ENCODE measurements at regions not wholly inside any gene's neighbourhood (a gene's known extent, or its start where the extent isn't known, plus 50 kb on each side); places are given as distances from the start of the nearest gene placed in this dataset.

DNA sequence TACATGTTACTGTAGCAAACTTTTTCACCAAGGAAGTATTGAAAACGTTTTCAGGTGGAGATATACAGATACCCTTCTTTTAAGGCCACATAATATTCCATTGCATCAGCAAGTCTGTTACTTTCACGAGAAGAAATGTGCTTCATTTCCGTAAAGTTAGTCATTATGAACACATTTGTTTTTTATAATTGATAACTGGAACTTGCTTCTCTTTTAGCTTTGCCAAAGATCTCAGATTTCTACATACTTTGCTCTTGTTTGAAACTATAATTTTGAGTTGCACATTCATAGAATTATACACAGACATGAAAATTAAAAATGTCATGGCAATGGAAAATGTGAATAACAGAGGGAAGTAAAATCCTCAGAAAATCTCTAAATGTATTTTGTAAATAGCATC lies 128.7 kb upstream of the GIMD1 start:
- TF ChIP-seq, protein P1, sequence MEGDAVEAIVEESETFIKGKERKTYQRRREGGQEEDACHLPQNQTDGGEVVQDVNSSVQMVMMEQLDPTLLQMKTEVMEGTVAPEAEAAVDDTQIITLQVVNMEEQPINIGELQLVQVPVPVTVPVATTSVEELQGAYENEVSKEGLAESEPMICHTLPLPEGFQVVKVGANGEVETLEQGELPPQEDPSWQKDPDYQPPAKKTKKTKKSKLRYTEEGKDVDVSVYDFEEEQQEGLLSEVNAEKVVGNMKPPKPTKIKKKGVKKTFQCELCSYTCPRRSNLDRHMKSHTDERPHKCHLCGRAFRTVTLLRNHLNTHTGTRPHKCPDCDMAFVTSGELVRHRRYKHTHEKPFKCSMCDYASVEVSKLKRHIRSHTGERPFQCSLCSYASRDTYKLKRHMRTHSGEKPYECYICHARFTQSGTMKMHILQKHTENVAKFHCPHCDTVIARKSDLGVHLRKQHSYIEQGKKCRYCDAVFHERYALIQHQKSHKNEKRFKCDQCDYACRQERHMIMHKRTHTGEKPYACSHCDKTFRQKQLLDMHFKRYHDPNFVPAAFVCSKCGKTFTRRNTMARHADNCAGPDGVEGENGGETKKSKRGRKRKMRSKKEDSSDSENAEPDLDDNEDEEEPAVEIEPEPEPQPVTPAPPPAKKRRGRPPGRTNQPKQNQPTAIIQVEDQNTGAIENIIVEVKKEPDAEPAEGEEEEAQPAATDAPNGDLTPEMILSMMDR (IDR thresholded peaks at IDR 0.05; ENCODE audit: insufficient read depth, low read length, poor library complexity, severe bottlenecking): no peak
- Histone ChIP-seq H3K36me3 (ENCODE audit: control insufficient read depth, insufficient read depth, low read length) (no peaks in the 10 kb centered on the region), H3K4me3 (ENCODE audit: low read depth, low read length) (no peak overlapping the region), H3K27me3 (ENCODE audit: control insufficient read depth, insufficient read depth, low read length) (no peaks in the 10 kb centered on the region)
- DNase-seq (ENCODE audit: low read depth): no peak

DNA sequence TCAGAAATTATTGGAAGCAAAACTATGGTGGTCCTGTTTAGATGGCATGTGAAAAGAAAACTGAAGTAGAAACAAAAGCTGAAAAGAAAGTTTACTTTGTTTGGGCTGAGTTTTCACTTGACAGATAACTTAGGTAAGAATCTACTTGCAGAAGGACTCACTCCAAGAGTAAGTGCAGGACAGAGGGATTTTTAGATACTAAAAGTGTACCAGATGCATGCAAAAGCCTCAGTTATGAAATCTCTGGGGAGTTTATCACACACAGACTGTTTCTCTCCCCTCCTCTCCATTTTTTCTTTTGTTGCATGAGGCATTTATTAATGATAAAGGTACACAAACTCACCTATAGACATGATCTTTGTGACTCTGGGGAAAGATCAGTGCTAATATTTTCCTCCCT lies 127.5 kb upstream of the GIMD1 start:
- no peaks in the 10 kb centered on the region for H3K27me3 ChIP-seq (ENCODE audit: control insufficient read depth, insufficient read depth, low read length)
- H3K4me3 ChIP-seq (ENCODE audit: low read depth, low read length): no peak overlapping the region
- TF ChIP-seq, protein P1 (IDR thresholded peaks at IDR 0.05; ENCODE audit: insufficient read depth, low read length, poor library complexity, severe bottlenecking): no peak
- H3K36me3 ChIP-seq (ENCODE audit: control insufficient read depth, insufficient read depth, low read length): no peaks in the 10 kb centered on the region
- DNase-seq (ENCODE audit: low read depth): no peak

DNA sequence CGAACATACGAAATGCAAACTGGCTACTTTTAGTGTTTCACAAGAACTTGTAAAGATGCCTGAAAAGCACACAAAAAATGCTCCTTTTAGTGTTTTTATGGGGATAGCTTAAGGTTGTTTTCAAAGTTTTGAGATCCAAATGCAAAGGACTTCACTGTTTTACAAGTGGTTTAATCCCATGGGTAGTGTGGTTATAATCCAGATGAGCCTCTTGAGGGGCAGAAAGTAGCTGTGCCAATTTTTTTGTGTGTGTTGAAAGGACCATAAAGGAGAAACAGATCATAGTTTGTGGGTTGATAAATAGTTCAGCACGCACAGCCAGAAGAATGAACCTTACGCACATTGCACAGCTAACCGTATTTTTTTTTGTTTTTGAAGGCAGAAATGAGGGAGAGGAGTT lies 126.9 kb upstream of the GIMD1 start:
- no peaks in the 10 kb centered on the region for H3K27me3 ChIP-seq (ENCODE audit: control insufficient read depth, insufficient read depth, low read length)
- H3K4me3 ChIP-seq (ENCODE audit: low read depth, low read length): no peak overlapping the region
- no peaks in the 10 kb centered on the region for H3K36me3 ChIP-seq (ENCODE audit: control insufficient read depth, insufficient read depth, low read length)
- TF ChIP-seq, protein P1 (IDR thresholded peaks at IDR 0.05; ENCODE audit: insufficient read depth, low read length, poor library complexity, severe bottlenecking): no peak
- DNase-seq (ENCODE audit: low read depth): no peak

DNA sequence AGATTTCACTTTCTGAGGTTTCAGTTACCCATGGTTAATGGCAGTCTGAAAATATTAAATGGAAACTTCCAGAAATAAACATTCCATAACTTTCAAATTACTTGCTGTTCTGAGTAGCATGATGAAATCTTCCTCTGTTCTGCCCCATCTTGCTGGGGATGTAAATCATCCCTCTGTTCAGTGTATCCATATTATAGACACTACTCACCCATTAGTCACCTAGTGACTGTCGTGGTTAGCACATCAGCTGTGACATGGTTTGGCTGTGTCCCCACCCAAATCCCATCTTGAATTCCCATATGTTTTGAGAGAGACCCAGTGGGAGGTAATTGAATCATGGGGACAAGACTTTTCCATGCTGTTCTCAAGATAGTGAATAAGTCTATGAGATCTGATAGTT lies 125.5 kb upstream of the GIMD1 start:
- no peak for DNase-seq (ENCODE audit: low read depth)
- Histone ChIP-seq H3K36me3 (ENCODE audit: control insufficient read depth, insufficient read depth, low read length) (no peaks in the 10 kb centered on the region), H3K27me3 (ENCODE audit: control insufficient read depth, insufficient read depth, low read length) (no peaks in the 10 kb centered on the region), H3K4me3 (ENCODE audit: low read depth, low read length) (no peak overlapping the region)
- TF ChIP-seq, protein P1 (IDR thresholded peaks at IDR 0.05; ENCODE audit: insufficient read depth, low read length, poor library complexity, severe bottlenecking): no peak

DNA sequence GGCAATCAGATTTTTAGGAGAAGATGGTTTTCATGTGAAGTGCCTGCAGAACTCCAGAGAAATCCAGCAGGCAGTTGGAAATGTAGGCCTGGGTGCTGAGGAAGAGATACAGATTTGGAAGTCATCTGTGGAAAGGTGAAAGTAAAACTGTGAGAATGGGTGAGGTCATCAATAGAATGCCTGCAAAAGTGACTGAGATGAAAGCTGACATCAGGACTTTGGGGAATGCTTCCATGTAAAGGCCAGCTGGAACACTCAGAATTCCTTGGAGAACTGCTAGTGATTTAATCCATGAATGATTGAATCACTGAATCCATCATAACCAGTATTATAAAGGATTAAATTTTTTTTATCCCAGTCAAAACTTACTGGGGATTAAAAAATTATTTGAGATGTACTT lies 124.5 kb upstream of the GIMD1 start:
- H3K4me3 ChIP-seq (ENCODE audit: low read depth, low read length): no peak overlapping the region
- TF ChIP-seq, protein P1 (IDR thresholded peaks at IDR 0.05; ENCODE audit: insufficient read depth, low read length, poor library complexity, severe bottlenecking): no peak
- H3K36me3 ChIP-seq (ENCODE audit: control insufficient read depth, insufficient read depth, low read length): no peaks in the 10 kb centered on the region
- no peaks in the 10 kb centered on the region for H3K27me3 ChIP-seq (ENCODE audit: control insufficient read depth, insufficient read depth, low read length)
- DNase-seq (ENCODE audit: low read depth): no peak

DNA sequence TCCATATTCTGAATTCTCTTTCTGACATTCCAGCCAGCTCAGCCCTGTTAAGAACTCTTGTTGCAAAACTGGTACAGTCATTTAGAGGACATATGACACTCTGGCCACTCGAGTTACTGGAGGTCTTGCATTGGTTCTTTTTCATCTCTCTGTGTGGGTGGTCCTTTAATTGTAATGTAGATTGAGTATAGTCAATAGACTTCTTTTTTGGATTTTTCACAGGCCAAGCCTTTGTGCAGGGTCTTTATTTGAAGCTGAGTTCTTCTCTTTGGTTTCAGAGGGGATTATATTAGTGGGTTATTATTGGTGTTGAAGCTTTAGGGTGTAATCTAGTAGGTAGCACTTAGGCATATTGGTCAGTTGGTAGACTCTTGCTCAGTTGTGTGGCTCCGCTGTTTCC lies 118.0 kb upstream of the GIMD1 start:
- Histone ChIP-seq H3K27me3 (ENCODE audit: control insufficient read depth, insufficient read depth, low read length) (no peaks in the 10 kb centered on the region), H3K36me3 (ENCODE audit: control insufficient read depth, insufficient read depth, low read length) (no peaks in the 10 kb centered on the region)
- TF ChIP-seq, protein P1 (IDR thresholded peaks at IDR 0.05; ENCODE audit: insufficient read depth, low read length, poor library complexity, severe bottlenecking): no peak

More for the DNA sequence above, 118.0 kb upstream of the GIMD1 start:
- DNase-seq (ENCODE audit: low read depth): no peak
- no peak overlapping the region for H3K4me3 ChIP-seq (ENCODE audit: low read depth, low read length)
